DMS 273 treated with DMSO at 0.1 percent for 48 hours (cell line): ENCODE measurements at regions not wholly inside any gene's neighbourhood (a gene's known extent, or its start where the extent isn't known, plus 50 kb on each side); places are given as distances from the start of the nearest gene placed in this dataset.
"Not testable (repeated sequence)": the region's sequence is repeated elsewhere in the genome, so short reads cannot be mapped to it uniquely, and the experiment has no call there.

ENCODE experiments used
- DNase-seq: peaks from one replicate; lab custom pipeline; 2025; lab: John Stamatoyannopoulos, UW

GRCh38 chr2:18986046-18986445 lies 372.4 kb downstream of the OSR1 start:
- DNase-seq, result no peak

- no peak for DNase-seq
Measured at GRCh38 chr2:18980786-18981430, 377.5 kb downstream of the OSR1 start.

- no peak for DNase-seq
Measured at GRCh38 chr2:18980104-18980785, 378.2 kb downstream of the OSR1 start.

GRCh38 chr2:18977409-18977808 lies 381.0 kb downstream of the OSR1 start:
- DNase-seq, result no peak

GRCh38 chr2:18976168-18976961 lies 382.1 kb downstream of the OSR1 start:
- no peak for DNase-seq

GRCh38 chr2:18975506-18976167 lies 382.8 kb downstream of the OSR1 start:
- no peak for DNase-seq

- DNase-seq, result no peak
Measured at GRCh38 chr2:18971628-18972027, 382.3 kb upstream of the NT5C1B start.

GRCh38 chr2:18971069-18971378 lies 381.7 kb upstream of the NT5C1B start:
- DNase-seq, result no peak

GRCh38 chr2:18966131-18966530 lies 376.8 kb upstream of the NT5C1B start:
- no peak for DNase-seq

- DNase-seq, result not testable (repeated sequence)
Measured at GRCh38 chr2:18963739-18964256, 374.4 kb upstream of the NT5C1B start.

- no peak for DNase-seq
Measured at GRCh38 chr2:18961991-18962421, 372.6 kb upstream of the NT5C1B start.

GRCh38 chr2:18959952-18960717 lies 370.8 kb upstream of the NT5C1B start:
- DNase-seq, result no peak

- DNase-seq, result no peak
Measured at GRCh38 chr2:18959200-18959599, 369.8 kb upstream of the NT5C1B start.

- no peak for DNase-seq
Measured at GRCh38 chr2:18957909-18958308, 368.5 kb upstream of the NT5C1B start.

GRCh38 chr2:18950361-18950851 lies 361.0 kb upstream of the NT5C1B start:
- DNase-seq, result no peak

- no peak for DNase-seq
Measured at GRCh38 chr2:18949871-18950270, 360.5 kb upstream of the NT5C1B start.

GRCh38 chr2:18940184-18940583 lies 350.8 kb upstream of the NT5C1B start:
- no peak for DNase-seq

GRCh38 chr2:18939740-18940139 lies 350.4 kb upstream of the NT5C1B start:
- DNase-seq, result not testable (repeated sequence)

- DNase-seq, result no peak
Measured at GRCh38 chr2:18934886-18935285, 345.5 kb upstream of the NT5C1B start.

- no peak for DNase-seq
Measured at GRCh38 chr2:18932853-18933252, 343.5 kb upstream of the NT5C1B start.

GRCh38 chr2:18930971-18931370 lies 341.6 kb upstream of the NT5C1B start:
- no peak for DNase-seq
